ENCODE measurements at regions not wholly inside any gene's neighbourhood (a gene's known extent, or its start where the extent isn't known, plus 50 kb on each side); places are given as distances from the start of the nearest gene placed in this dataset.

DNA sequence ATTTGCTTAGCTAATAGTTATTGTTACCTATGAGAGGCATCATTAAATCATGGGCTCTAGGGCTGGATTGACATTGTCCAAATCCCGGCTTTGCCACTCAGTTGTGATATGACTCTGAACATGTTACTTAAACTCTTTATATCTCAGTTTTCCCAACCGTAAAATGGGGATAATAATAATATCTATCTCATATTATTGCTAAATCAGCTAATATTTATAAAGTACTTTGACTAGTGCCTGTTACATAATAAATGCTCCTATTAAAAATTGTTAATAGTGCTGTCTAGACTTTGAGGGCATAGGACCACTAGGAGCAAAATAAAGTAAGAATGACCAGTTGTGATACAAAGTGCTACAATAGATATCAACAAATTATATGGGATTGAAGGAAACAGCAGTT, 376.3 kb upstream of the FIGN start:
- Mint-ChIP-seq H3K4me3 (no peak overlapping the region), H3K27ac (no peak overlapping the region), H3K36me3 (ENCODE audit: low read depth) (no peaks in the 10 kb centered on the region), H3K27me3 (ENCODE audit: low read depth) (no peaks in the 10 kb centered on the region), H3K4me1 (ENCODE audit: low read depth) (no peaks in the 10 kb centered on the region), H3K9me3 (ENCODE audit: insufficient read depth) (no peaks in the 10 kb centered on the region)
- DNase-seq (no peak), ATAC-seq (no peak)
- POLR2A ChIA-PET, result no interaction called here
- CTCF ChIA-PET, result no interaction called here

DNA sequence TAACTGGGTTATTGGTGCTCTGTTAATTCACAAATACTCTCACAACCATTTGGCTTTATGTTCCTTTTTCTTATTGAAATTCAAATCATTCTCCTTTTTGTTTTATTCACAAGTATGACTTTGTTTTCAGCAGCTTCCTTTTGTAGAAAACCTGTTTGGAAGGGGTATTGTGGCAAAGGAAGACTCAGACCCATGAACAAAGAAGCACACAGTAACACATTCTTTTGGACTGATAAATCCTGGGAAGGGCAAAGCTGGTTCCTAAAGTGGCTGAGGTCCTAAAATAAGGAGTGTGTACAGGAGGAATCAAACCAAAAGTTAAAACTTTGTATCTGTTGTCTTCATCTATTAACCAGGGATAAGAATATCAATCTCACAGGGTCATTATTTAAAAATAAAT, 374.7 kb upstream of the FIGN start:
- Mint-ChIP-seq H3K9me3 (ENCODE audit: insufficient read depth) (no peaks in the 10 kb centered on the region), H3K36me3 (ENCODE audit: low read depth) (no peaks in the 10 kb centered on the region), H3K4me3 (no peak overlapping the region), H3K4me1 (ENCODE audit: low read depth) (no peaks in the 10 kb centered on the region), H3K27me3 (ENCODE audit: low read depth) (no peaks in the 10 kb centered on the region), H3K27ac (no peak overlapping the region)
- POLR2A ChIA-PET, result no interaction called here
- ATAC-seq, result no peak
- CTCF ChIA-PET, result no interaction called here
- DNase-seq, result no peak

- Mint-ChIP-seq H3K4me3 (no peak overlapping the region), H3K4me1 (ENCODE audit: low read depth) (no peaks in the 10 kb centered on the region), H3K27ac (no peak overlapping the region), H3K27me3 (ENCODE audit: low read depth) (no peaks in the 10 kb centered on the region), H3K9me3 (ENCODE audit: insufficient read depth) (no peaks in the 10 kb centered on the region), H3K36me3 (ENCODE audit: low read depth) (no peaks in the 10 kb centered on the region)
- CTCF ChIA-PET, result no interaction called here
- DNase-seq (no peak), ATAC-seq (no peak)
- POLR2A ChIA-PET, result no interaction called here
Measured at GRCh38 chr2:164109006-164109405, 373.2 kb upstream of the FIGN start.

DNA sequence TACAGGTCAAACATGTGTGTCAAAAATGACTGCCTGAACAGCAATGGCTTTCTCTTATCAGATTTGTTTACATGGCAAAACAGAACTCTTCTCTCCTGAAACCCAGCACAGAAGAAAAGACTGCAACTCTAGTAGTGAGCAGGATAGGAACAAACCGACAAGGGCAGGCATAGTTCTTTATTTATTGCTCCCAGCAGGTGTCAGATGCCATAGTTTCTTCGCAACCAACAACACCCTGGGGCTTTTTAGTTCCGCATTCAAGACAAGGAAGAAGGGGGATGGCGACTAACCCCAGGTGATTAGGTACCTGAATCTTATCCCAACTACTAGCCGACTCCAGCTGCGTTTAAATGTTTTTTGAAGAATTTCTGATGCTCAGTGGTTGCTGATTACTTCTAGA, 367.5 kb upstream of the FIGN start:
- no peaks in the 10 kb centered on the region for H3K4me1 Mint-ChIP-seq (ENCODE audit: low read depth)
- no peak overlapping the region for H3K27ac Mint-ChIP-seq
- ChIA-PET CTCF (no interaction called here), POLR2A (no interaction called here)
- no peak overlapping the region for H3K4me3 Mint-ChIP-seq
- no peaks in the 10 kb centered on the region for H3K36me3 Mint-ChIP-seq (ENCODE audit: low read depth)
- no peak for ATAC-seq
- H3K9me3 Mint-ChIP-seq (ENCODE audit: insufficient read depth), result no peaks in the 10 kb centered on the region
- H3K27me3 Mint-ChIP-seq (ENCODE audit: low read depth), result no peaks in the 10 kb centered on the region
- DNase-seq, result no peak

- H3K27ac Mint-ChIP-seq, result no peak overlapping the region
- DNase-seq (no peak), ATAC-seq (no peak)
- no peaks in the 10 kb centered on the region for H3K27me3 Mint-ChIP-seq (ENCODE audit: low read depth)
- H3K4me1 Mint-ChIP-seq (ENCODE audit: low read depth), result no peaks in the 10 kb centered on the region
- ChIA-PET CTCF (no interaction called here), POLR2A (interaction anchor here (0.6 kb wide), 1 partner anchor 7 kb away, joined by 3 read pairs; no protein-coding TSS in a partner anchor)
- no peaks in the 10 kb centered on the region for H3K9me3 Mint-ChIP-seq (ENCODE audit: insufficient read depth)
- H3K4me3 Mint-ChIP-seq, result no peak overlapping the region
- no peaks in the 10 kb centered on the region for H3K36me3 Mint-ChIP-seq (ENCODE audit: low read depth)
Measured at GRCh38 chr2:164102366-164102765, 366.6 kb upstream of the FIGN start.

DNA sequence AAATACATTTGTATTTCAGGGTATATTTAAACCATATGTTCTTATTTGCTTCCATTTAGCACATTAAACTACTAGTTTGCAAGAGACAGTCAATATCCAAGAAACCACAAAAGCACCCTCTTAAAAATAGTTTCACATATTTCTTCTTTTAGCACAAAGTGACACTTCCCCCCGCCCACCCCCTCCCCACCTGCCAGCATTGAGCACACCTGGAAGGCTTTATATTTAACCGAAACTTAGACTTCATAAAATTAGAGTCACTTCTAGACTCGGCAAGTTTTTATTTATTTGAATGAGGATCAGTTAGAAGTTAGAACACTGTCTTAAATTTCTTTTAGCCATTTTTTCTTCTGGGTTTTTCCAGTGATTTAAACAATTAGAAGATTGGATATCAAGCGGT, 355.9 kb upstream of the FIGN start:
- H3K9me3 Mint-ChIP-seq (ENCODE audit: insufficient read depth), result no peaks in the 10 kb centered on the region
- ATAC-seq (no peak), DNase-seq (no peak)
- ChIA-PET POLR2A (no interaction called here), CTCF (no interaction called here)
- no peaks in the 10 kb centered on the region for H3K27me3 Mint-ChIP-seq (ENCODE audit: low read depth)
- H3K4me3 Mint-ChIP-seq, result no peak overlapping the region
- no peaks in the 10 kb centered on the region for H3K4me1 Mint-ChIP-seq (ENCODE audit: low read depth)
- no peaks in the 10 kb centered on the region for H3K36me3 Mint-ChIP-seq (ENCODE audit: low read depth)
- H3K27ac Mint-ChIP-seq, result no peak overlapping the region

- Mint-ChIP-seq H3K4me1 (ENCODE audit: low read depth) (no peaks in the 10 kb centered on the region), H3K9me3 (ENCODE audit: insufficient read depth) (no peaks in the 10 kb centered on the region), H3K4me3 (no peak overlapping the region), H3K36me3 (ENCODE audit: low read depth) (no peaks in the 10 kb centered on the region), H3K27ac (no peak overlapping the region), H3K27me3 (ENCODE audit: low read depth) (no peaks in the 10 kb centered on the region)
- ChIA-PET POLR2A (no interaction called here), CTCF (no interaction called here)
- ATAC-seq (no peak), DNase-seq (no peak)
Measured at GRCh38 chr2:164090533-164090932, 354.7 kb upstream of the FIGN start.

- POLR2A ChIA-PET, result no interaction called here
- Mint-ChIP-seq H3K4me1 (ENCODE audit: low read depth) (no peaks in the 10 kb centered on the region), H3K36me3 (ENCODE audit: low read depth) (no peaks in the 10 kb centered on the region), H3K27ac (no peak overlapping the region), H3K27me3 (ENCODE audit: low read depth) (no peaks in the 10 kb centered on the region), H3K9me3 (ENCODE audit: insufficient read depth) (no peaks in the 10 kb centered on the region), H3K4me3 (no peak overlapping the region)
- CTCF ChIA-PET, result no interaction called here
- ATAC-seq, result no peak
- no peak for DNase-seq
Measured at GRCh38 chr2:164084066-164084465, 348.3 kb upstream of the FIGN start.

DNA sequence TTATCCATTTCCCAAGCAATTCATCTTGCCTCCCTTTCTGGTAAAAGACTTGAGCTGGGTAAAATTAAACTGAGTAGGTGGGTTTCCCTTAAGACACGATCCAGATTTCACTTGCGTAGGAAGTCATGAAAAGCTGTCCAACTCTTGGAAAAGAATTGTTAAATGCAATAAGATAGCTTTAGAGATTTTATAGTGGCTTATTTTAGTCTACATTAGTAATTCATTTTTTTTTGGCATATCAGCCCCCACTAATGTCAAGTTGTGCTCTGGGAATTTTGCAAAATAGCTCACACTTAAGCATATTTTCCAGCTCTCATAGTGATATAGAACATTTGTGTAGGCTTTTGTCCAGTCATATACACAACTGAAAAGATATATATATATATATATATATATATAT, 344.7 kb upstream of the FIGN start:
- no peaks in the 10 kb centered on the region for H3K36me3 Mint-ChIP-seq (ENCODE audit: low read depth)
- ATAC-seq (no peak), DNase-seq (no peak)
- H3K9me3 Mint-ChIP-seq (ENCODE audit: insufficient read depth), result no peaks in the 10 kb centered on the region
- POLR2A ChIA-PET, result no interaction called here
- no peaks in the 10 kb centered on the region for H3K4me1 Mint-ChIP-seq (ENCODE audit: low read depth)
- H3K4me3 Mint-ChIP-seq, result no peak overlapping the region
- no peak overlapping the region for H3K27ac Mint-ChIP-seq
- CTCF ChIA-PET, result no interaction called here
- H3K27me3 Mint-ChIP-seq (ENCODE audit: low read depth), result no peaks in the 10 kb centered on the region

- ATAC-seq (no peak), DNase-seq (no peak)
- no peaks in the 10 kb centered on the region for H3K4me1 Mint-ChIP-seq (ENCODE audit: low read depth)
- H3K9me3 Mint-ChIP-seq (ENCODE audit: insufficient read depth), result no peaks in the 10 kb centered on the region
- H3K36me3 Mint-ChIP-seq (ENCODE audit: low read depth), result no peaks in the 10 kb centered on the region
- CTCF ChIA-PET, result no interaction called here
- POLR2A ChIA-PET, result no interaction called here
- H3K4me3 Mint-ChIP-seq, result no peak overlapping the region
- no peaks in the 10 kb centered on the region for H3K27me3 Mint-ChIP-seq (ENCODE audit: low read depth)
- no peak overlapping the region for H3K27ac Mint-ChIP-seq
Measured at GRCh38 chr2:164079258-164079657, 343.4 kb upstream of the FIGN start.

- Mint-ChIP-seq H3K4me3 (no peak overlapping the region), H3K36me3 (ENCODE audit: low read depth) (no peaks in the 10 kb centered on the region), H3K4me1 (ENCODE audit: low read depth) (no peaks in the 10 kb centered on the region), H3K27me3 (ENCODE audit: low read depth) (no peaks in the 10 kb centered on the region), H3K9me3 (ENCODE audit: insufficient read depth) (no peaks in the 10 kb centered on the region), H3K27ac (no peak overlapping the region)
- ChIA-PET POLR2A (no interaction called here), CTCF (no interaction called here)
- no peak for ATAC-seq
- no peak for DNase-seq
Measured at GRCh38 chr2:164078421-164078820, 342.6 kb upstream of the FIGN start.

DNA sequence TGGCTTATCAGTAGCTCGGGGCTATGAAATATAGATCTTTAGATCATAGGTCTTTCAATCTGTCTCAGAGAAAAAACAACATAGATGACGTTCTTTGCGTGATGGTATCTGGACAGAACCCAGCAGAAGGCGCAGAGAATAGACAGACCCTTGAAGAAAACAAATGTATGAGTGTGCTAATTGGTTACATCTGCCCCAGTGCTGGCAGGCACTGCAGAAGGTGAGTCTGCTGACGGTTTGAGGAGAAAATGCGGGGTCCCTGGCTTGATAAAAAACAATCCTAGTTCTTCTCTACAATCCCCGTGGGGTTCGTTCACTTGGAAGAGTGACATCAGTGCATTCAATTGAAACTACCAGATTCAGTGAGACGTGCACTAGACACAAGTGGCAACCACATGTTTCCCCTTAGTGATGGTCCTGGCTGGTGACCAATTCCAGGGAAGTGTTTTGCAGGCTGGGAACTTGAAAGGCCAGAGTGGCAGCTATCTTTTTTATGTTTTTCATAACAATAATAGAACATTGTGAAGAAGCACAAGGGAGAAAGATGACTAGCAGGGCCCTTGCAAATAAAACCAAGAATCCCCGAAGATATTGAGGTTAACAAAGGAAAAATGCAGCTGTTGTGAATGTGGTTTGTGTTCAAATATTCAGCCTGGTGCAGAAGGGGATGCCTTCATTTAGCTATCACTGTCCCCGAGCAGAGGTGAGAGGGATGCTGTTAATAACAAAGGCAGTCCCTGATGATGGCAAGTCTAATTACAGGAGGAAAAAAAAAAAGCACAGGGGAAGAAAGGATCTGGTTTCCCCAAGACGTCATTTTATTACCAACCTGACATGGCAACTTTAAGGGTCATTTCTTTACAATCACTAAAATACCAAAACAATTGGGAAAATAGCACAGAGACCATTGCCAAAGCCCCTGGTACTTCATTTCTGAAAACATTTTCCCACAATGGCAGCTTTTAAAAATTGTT, 337.6 kb upstream of the FIGN start:
- Mint-ChIP-seq H3K27me3 (ENCODE audit: low read depth) (no peaks in the 10 kb centered on the region), H3K4me3 (no peak overlapping the region), H3K36me3 (ENCODE audit: low read depth) (no peaks in the 10 kb centered on the region), H3K9me3 (ENCODE audit: insufficient read depth) (no peaks in the 10 kb centered on the region), H3K4me1 (ENCODE audit: low read depth) (no peaks in the 10 kb centered on the region), H3K27ac (no peak overlapping the region)
- ChIA-PET POLR2A (no interaction called here), CTCF (no interaction called here)
- no peak for ATAC-seq
- no peak for DNase-seq

DNA sequence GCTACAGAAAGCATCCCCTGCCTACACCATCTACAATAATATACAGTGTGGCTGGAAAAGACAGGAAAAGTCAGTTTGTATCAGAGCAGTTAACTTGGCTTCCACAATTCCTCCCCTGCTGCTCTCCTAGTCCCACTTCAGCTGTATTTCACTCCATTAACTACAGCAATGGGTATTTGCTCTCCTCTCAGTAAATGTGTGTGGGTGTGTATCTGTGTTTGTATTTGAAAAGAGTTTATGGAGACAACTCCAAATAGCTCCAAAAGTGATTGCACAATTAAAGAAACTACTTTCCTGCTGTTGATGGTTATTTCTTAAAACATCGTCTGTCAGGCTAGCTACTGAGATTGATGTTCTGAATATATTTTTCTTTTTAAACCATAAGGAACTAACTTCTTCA, 333.7 kb upstream of the FIGN start:
- Mint-ChIP-seq H3K4me1 (ENCODE audit: low read depth) (no peaks in the 10 kb centered on the region), H3K4me3 (no peak overlapping the region), H3K9me3 (ENCODE audit: insufficient read depth) (no peaks in the 10 kb centered on the region), H3K27ac (no peak overlapping the region), H3K27me3 (ENCODE audit: low read depth) (no peaks in the 10 kb centered on the region), H3K36me3 (ENCODE audit: low read depth) (no peaks in the 10 kb centered on the region)
- ATAC-seq (no peak), DNase-seq (no peak)
- CTCF ChIA-PET, result no interaction called here
- POLR2A ChIA-PET, result no interaction called here
